CD14-positive monocyte (primary cell): ENCODE measurements at regions not wholly inside any gene's neighbourhood (a gene's known extent, or its start where the extent isn't known, plus 50 kb on each side); places are given as distances from the start of the nearest gene placed in this dataset.

ENCODE experiments used
- DNase-seq, 3 donors: peaks; one replicate each; pipeline ENCODE4 v3.0.0-alpha.2; 2011 to 2022
- H2AFZ ChIP-seq: 2 replicates; pipeline ENCODE4 v1.6.0; 2012; ENCODE audit warnings: mild to moderate bottlenecking, low read depth, low read length, inconsistent platforms; ENCODE audit not compliant: insufficient read depth, poor library complexity, severe bottlenecking
- H3K27ac ChIP-seq, 2 donors: 1 replicate in 1 of 2; 2 replicates in 1 of 2; pipeline ENCODE4 v1.5.1; 2012 to 2013; ENCODE audit warnings: low read length in 2 of 2, control low read depth in 1 of 2, inconsistent platforms in 1 of 2, low read depth in 1 of 2, mild to moderate bottlenecking in 1 of 2
- H3K27me3 ChIP-seq, 2 donors: one replicate each; pipeline versions ENCODE4 v1.6.0 to v1.6.1; 2011 to 2013; ENCODE audit warnings: low read length in 2 of 2; ENCODE audit not compliant: control insufficient read depth in 2 of 2, insufficient read depth in 2 of 2
- H3K36me3 ChIP-seq, 2 donors: replicated peaks in 1 of 2; 1 replicate in 1 of 2; 2 replicates in 1 of 2; pipeline versions ENCODE4 v1.5.1 to v1.6.1; 2012 to 2013; ENCODE audit warnings: low read length in 2 of 2, control low read depth in 1 of 2, inconsistent platforms in 1 of 2, mild to moderate bottlenecking in 1 of 2; ENCODE audit not compliant: insufficient read depth in 2 of 2, control insufficient read depth in 1 of 2
- H3K4me1 ChIP-seq, 2 donors: 1 replicate in 1 of 2; 2 replicates in 1 of 2; pipeline versions ENCODE4 v1.5.1 to v1.6.1; 2012 to 2013; ENCODE audit warnings: low read length in 2 of 2, control low read depth in 1 of 2, inconsistent platforms in 1 of 2, mild to moderate bottlenecking in 1 of 2, moderate library complexity in 1 of 2; ENCODE audit not compliant: insufficient read depth in 2 of 2, control insufficient read depth in 1 of 2
- H3K4me2 ChIP-seq: replicated peaks from 2 replicates; pipeline ENCODE3; 2012; ENCODE audit warnings: low read length, moderate library complexity, mild to moderate bottlenecking; ENCODE audit not compliant: poor library complexity, severe bottlenecking; ENCODE audit errors: extremely low read depth
- H3K4me3 ChIP-seq, 3 experiments: fragments of 200-600 bp in 1 of 3; sonication (generic) in 1 of 3; replicated peaks in 1 of 3; 1 replicate in 2 of 3; 2 replicates in 1 of 3; pipeline ENCODE4 v1.5.1; 2011 to 2013; ENCODE audit warnings: low read length in 3 of 3, mild to moderate bottlenecking in 3 of 3, control low read depth in 2 of 3, low read depth in 2 of 3, inconsistent platforms in 1 of 3, moderate library complexity in 1 of 3
- H3K79me2 ChIP-seq: 2 replicates; pipeline ENCODE4 v1.6.0; 2012; ENCODE audit warnings: mild to moderate bottlenecking, control low read depth, inconsistent platforms, low read length, moderate library complexity; ENCODE audit not compliant: insufficient read depth
- H3K9ac ChIP-seq: 2 replicates; pipeline ENCODE4 v1.6.0; 2017; ENCODE audit warnings: low read length, mild to moderate bottlenecking; ENCODE audit not compliant: insufficient read depth, poor library complexity, severe bottlenecking
- H3K9me3 ChIP-seq, 2 donors: replicated peaks in 1 of 2; 1 replicate in 1 of 2; 2 replicates in 1 of 2; pipeline versions ENCODE4 v1.5.1 to v1.6.1; 2012 to 2013; ENCODE audit warnings: low read length in 2 of 2, control low read depth in 1 of 2; ENCODE audit not compliant: control insufficient read depth in 1 of 2, insufficient read depth in 1 of 2
- H4K20me1 ChIP-seq: 2 replicates; pipeline ENCODE4 v1.6.0; 2012; ENCODE audit warnings: mild to moderate bottlenecking, low read length, control low read depth, moderate library complexity; ENCODE audit not compliant: insufficient read depth
- H3K27ac Mint-ChIP-seq, 7 donors: one replicate each; pipeline ENCODE4 v1.8.0; 2020; ENCODE audit warnings: mild to moderate bottlenecking in 7 of 7, mixed read lengths in 7 of 7, moderate library complexity in 6 of 7, inconsistent platforms in 2 of 7
- H3K27me3 Mint-ChIP-seq, 3 donors: one replicate each; pipeline ENCODE4 v1.8.0; 2021 to 2022; ENCODE audit warnings: low read depth in 3 of 3, mild to moderate bottlenecking in 3 of 3, mixed read lengths in 3 of 3, moderate library complexity in 3 of 3, inconsistent platforms in 1 of 3
- H3K36me3 Mint-ChIP-seq, 2 donors: one replicate each; pipeline ENCODE4 v1.8.0; 2020; ENCODE audit warnings: mixed read lengths in 2 of 2, inconsistent platforms in 1 of 2, mild to moderate bottlenecking in 1 of 2
- H3K4me1 Mint-ChIP-seq: one replicate; pipeline ENCODE4 v1.8.0; 2020; ENCODE audit warnings: mild to moderate bottlenecking, mixed read lengths
- H3K4me3 Mint-ChIP-seq, 2 donors: one replicate each; pipeline ENCODE4 v1.8.0; 2020; ENCODE audit warnings: mild to moderate bottlenecking in 2 of 2, mixed read lengths in 2 of 2, moderate library complexity in 1 of 2
- H3K9me3 Mint-ChIP-seq, 7 donors: one replicate each; pipeline ENCODE4 v1.8.0; 2020 to 2022; ENCODE audit warnings: mixed read lengths in 7 of 7, mild to moderate bottlenecking in 6 of 7, moderate library complexity in 6 of 7, inconsistent platforms in 2 of 7
- CTCF ChIP-seq: fragments of 200-600 bp; IDR thresholded peaks from one replicate; pipeline ENCODE4 v1.8.0; 2022; ENCODE audit warnings: antibody characterized with exemption, mild to moderate bottlenecking
- WGBS: methylation state at CpG from one replicate; pipeline ENCODE4 v1.1.5; 2013; ENCODE audit warnings: missing lambda C conversion rate; ENCODE audit not compliant: insufficient coverage; 5-methylcytosine and 5-hydroxymethylcytosine counted together
- intact Hi-C, 2 donors: fragments of 100-400 bp; cut with micrococcal nuclease; formaldehyde crosslinking; loops; one replicate each; pipeline versions ENCODE4 v1.15.0 to v1.15.1; 2023

- WGBS = 33% methylated on average over 6 of the region's 24 CpGs
- Histone ChIP-seq H4K20me1 (no peaks in the 10 kb centered on the region), H3K27me3 (no peaks in the 10 kb centered on the region), H3K9ac (no peak overlapping the region), H3K4me3 (no peak overlapping the region), H3K9me3 (no peaks in the 10 kb centered on the region), H2AFZ (no peak overlapping the region), H3K79me2 (no peaks in the 10 kb centered on the region), H3K4me1 (no peaks in the 10 kb centered on the region), H3K27ac (no peak overlapping the region), H3K4me2 (no peak overlapping the region), H3K36me3 (no peaks in the 10 kb centered on the region)
- TF ChIP-seq CTCF = no peak
- Mint-ChIP-seq H3K36me3 (no peaks in the 10 kb centered on the region), H3K27me3 (peaks cover 3 to 9% (median 6%) of the 10 kb centered on the region in 3 donors), H3K9me3 (no peaks in the 10 kb centered on the region), H3K4me1 (no peaks in the 10 kb centered on the region), H3K4me3 (no peak overlapping the region), H3K27ac (no peak overlapping the region)
- no peak for DNase-seq
- intact Hi-C loops = no loop called here
Observed at GRCh38 chr17:79325709-79326430, 251.2 kb downstream of the ENGASE start.

DNA sequence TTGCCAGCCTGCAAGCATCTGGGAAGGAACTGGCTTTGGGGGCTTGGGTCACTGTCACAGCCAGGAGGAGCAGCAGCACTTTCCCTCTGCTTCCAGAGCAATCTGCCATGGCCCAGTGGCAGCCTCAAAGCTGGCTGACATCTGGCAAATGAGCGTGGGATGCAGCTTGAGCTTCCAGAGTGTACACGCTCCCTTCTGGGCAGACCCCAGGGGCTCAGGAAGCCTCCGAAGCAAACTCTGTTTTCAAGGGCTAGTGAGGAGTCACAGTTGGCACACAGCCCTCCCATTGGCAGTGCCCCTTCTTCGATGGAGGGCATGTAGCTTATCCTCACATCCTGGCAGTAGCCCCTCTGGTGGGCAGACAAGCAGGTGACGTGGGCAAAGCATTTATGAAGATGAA lies 249.6 kb downstream of the ENGASE start:
- no peak overlapping the region for H3K27ac ChIP-seq
- Mint-ChIP-seq H3K27me3 (peaks cover 3 to 8% (median 5%) of the 10 kb centered on the region in 3 donors), H3K4me1 (no peaks in the 10 kb centered on the region), H3K27ac (no peak overlapping the region), H3K36me3 (no peaks in the 10 kb centered on the region), H3K4me3 (no peak overlapping the region), H3K9me3 (no peaks in the 10 kb centered on the region)
- H3K4me2 ChIP-seq = no peak overlapping the region
- H3K79me2 ChIP-seq = no peaks in the 10 kb centered on the region
- TF ChIP-seq CTCF = no peak
- no peaks in the 10 kb centered on the region for H3K9me3 ChIP-seq
- no peak overlapping the region for H2AFZ ChIP-seq
- no peaks in the 10 kb centered on the region for H3K36me3 ChIP-seq
- intact Hi-C loops = no loop called here
- H3K4me3 ChIP-seq = no peak overlapping the region
- DNase-seq = no peak
- WGBS = 72% methylated on average over 4 of the region's 5 CpGs
- H3K4me1 ChIP-seq = no peaks in the 10 kb centered on the region
- no peak overlapping the region for H3K9ac ChIP-seq
- H3K27me3 ChIP-seq = no peaks in the 10 kb centered on the region
- no peaks in the 10 kb centered on the region for H4K20me1 ChIP-seq
